AG10803 (cell line): ENCODE measurements at regions not wholly inside any gene's neighbourhood (a gene's known extent, or its start where the extent isn't known, plus 50 kb on each side); places are given as distances from the start of the nearest gene placed in this dataset.

Experiments
- DNase-seq: peaks from one replicate; pipeline ENCODE4 v3.0.0; 2010; ENCODE audit warnings: low read depth
- H3K4me3 ChIP-seq: 2 replicates; pipeline ENCODE4 v1.5.1; 2011; ENCODE audit warnings: mild to moderate bottlenecking, low read length, control low read depth
- CTCF ChIP-seq: conservative IDR thresholded peaks from 2 replicates; pipeline ENCODE4 v1.5.1; 2011; ENCODE audit warnings: mild to moderate bottlenecking, low read length, control low read depth, inconsistent platforms

- H3K4me3 ChIP-seq, result no peak overlapping the region
- no peak for DNase-seq
- no peak for TF ChIP-seq CTCF
Observed at GRCh38 chr2:120549841-120550240, 185.8 kb upstream of the GLI2 start.

GRCh38 chr2:120550282-120550681 lies 185.4 kb upstream of the GLI2 start:
- no peak overlapping the region for H3K4me3 ChIP-seq
- TF ChIP-seq CTCF, result no peak
- DNase-seq, result no peak

DNA sequence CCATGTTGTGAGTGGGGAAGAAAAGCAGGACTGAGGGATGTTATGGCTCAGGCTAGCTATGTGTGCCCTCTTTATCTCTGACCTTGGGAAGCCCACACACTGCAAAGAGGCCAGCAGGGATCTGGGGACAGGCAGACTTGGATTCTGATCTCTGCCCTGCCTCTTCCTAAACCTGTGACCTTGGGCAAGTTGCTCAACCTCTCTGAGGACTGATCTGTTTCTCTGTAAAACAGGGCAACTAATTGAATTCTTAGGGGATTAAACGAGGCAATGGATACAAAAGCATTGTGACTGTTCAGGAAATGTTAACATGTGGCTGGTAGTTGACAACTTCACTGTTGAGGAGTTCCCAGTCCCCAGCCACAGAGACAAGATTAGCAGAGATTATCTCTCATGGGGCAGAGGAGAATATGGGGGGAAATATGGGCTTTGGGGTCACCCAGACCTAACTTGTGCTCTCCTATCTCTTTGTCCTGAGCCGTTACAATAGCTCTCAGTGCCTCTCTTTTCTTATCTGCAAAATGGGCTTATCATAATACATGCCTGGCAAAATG lies 184.7 kb upstream of the GLI2 start:
- no peak for DNase-seq
- no peak for TF ChIP-seq CTCF

GRCh38 chr2:120551522-120551921 lies 184.1 kb upstream of the GLI2 start:
- no peak for TF ChIP-seq CTCF
- DNase-seq, result no peak
- no peak overlapping the region for H3K4me3 ChIP-seq

More for the DNA sequence above, 184.7 kb upstream of the GLI2 start:
- H3K4me3 ChIP-seq, result no peak overlapping the region

DNA sequence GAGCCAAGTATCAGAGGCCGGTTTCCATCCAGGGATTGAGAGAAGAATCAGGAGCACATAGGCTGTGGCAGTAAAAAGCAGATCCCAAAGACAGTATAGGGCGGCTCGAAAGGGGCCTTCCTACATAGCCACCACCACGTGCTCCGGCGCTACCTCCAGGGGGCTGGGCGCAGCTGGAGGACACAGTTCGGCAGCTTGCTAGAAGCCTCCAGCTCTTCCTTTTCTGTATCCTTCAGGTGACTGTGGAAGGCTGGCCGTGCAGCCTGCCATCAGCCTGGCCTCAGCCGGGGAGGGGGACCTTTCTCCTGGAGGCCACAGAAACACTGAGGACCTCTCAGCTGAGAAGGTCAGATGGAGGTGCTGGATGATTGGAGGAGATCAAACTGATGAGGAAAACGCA lies 183.6 kb upstream of the GLI2 start:
- no peak for DNase-seq
- no peak overlapping the region for H3K4me3 ChIP-seq
- TF ChIP-seq CTCF, result no peak

GRCh38 chr2:120552800-120553481 lies 182.7 kb upstream of the GLI2 start:
- DNase-seq, result peak; percentile 71
- TF ChIP-seq CTCF, result peak; percentile 65
- no peak overlapping the region for H3K4me3 ChIP-seq

DNA sequence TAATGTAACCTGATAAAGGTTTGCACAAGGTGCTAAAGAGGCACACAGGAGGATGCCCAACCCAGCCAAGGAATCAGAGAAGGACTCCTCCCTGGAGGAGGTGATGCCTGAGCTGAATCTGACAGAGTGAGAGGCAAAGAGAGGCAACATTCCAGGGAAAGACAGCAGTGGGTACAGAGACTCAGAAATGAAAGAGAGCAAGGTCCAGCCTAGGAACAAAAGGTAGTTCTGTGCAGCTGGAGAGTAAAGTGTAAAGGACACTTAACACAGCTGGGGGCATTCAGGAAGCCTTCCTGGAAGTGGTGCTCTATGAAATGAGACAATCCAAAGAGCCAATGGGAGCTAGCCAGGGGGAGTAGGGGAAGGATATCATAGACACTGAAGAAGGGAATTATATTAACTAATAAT lies 181.0 kb upstream of the GLI2 start:
- DNase-seq, result no peak
- no peak overlapping the region for H3K4me3 ChIP-seq
- TF ChIP-seq CTCF, result no peak
